HL-60/S4 treated with phorbol 12-myristate 13-acetate at 8.2 ng/mL for 4 days and 3 days (cell line): ENCODE measurements at regions not wholly inside any gene's neighbourhood (a gene's known extent, or its start where the extent isn't known, plus 50 kb on each side); places are given as distances from the start of the nearest gene placed in this dataset.

Experiments
- in situ Hi-C: fragments of 300-500 bp; cut with MboI; formaldehyde crosslinking; loops from 2 replicates; pipeline ENCODE4 v1.15.0; 2022; ENCODE audit warnings: low sequenced_read_pairs

DNA sequence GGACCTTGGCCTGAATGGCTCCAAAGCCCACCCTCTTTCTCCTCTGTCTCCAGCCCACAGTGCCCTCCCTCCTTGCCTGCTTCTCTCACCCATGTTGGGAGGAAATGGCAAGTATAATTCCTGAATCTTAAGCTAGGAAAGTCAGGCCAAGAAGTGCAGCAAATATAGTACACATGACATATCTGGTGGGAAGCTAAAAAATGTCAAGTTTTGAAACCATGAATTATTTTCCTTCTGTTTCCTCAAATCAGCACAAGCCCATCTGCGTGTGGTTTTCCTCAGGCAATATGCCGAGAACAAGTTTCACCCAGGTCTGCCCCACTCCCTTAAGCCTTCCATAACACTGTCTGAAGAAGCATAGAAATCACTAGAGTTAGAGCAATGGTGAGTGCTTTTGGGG, 502.8 kb upstream of the CDH11 start:
- in situ Hi-C loops = no loop called here

GRCh38 chr16:65624229-65624628, 502.4 kb upstream of the CDH11 start:
- in situ Hi-C loops = no loop called here

GRCh38 chr16:65622871-65623270, 501.0 kb upstream of the CDH11 start:
- in situ Hi-C loops = no loop called here

- in situ Hi-C loops = no loop called here
These were observed 500.3 kb upstream of the CDH11 start for GRCh38 chr16:65622151-65622550.

DNA sequence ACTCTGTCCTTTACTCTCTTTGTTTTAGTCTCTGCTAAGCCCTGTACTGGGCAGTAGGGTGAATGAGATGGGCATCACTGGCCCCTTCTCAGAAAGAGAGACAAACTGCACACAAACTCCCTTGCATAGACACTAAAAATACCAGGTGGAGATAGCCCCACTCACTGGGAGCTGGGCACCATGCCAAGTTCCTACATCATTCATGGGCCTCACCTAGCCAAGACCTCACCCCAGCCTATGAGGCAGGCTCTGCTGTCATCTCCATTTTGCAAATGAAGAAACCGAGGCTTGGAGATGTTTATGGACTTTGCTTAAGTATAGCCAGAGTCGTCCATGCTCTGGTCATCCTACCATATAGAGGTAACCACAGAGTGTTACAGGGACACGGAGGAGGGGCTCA, 499.8 kb upstream of the CDH11 start:
- in situ Hi-C loops = no loop called here

- in situ Hi-C loops = no loop called here
These were observed 497.7 kb upstream of the CDH11 start for GRCh38 chr16:65619606-65620005.

- in situ Hi-C loops = no loop called here
These were observed 497.1 kb upstream of the CDH11 start for GRCh38 chr16:65618931-65619330.

GRCh38 chr16:65618333-65618732, 496.5 kb upstream of the CDH11 start:
- in situ Hi-C loops = no loop called here

DNA sequence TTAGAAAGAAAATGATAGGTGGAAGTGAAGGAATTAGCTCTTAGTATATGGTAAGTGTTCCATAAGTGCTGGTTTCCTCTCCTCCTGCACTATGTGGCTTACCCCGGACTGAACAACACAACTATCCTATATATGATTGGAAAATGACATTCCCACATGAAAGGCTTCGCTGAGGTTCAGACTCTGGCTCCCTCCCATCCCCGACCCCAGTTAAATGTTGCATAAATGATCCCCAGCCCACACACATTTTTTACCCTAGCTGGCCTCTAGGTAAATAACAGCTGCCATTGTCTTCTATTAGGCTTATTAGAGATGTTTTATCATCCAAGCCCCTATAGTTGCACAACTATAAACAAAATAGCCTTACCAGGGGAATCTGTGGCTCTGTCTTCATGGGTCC, 495.6 kb upstream of the CDH11 start:
- in situ Hi-C loops = no loop called here

GRCh38 chr16:65608455-65608854, 486.6 kb upstream of the CDH11 start:
- in situ Hi-C loops = no loop called here

DNA sequence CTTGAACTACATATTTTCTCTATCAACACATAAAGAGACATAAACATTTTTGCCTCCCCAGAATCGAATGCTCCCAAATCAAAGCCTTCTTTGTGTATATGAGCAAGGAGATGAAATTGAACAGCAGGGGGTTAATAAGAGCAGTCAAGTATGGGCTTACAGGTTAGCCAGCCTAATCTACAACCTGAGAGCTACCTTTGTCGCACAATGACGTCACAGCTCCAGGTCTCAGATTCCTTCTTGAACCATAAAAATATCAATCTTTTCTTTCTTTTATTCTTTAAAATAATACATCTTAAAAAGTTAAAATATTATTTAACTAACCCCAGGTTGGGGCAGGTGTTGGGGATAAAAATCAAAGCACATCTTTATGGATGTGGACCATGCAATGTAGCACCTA, 482.9 kb upstream of the CDH11 start:
- in situ Hi-C loops = no loop called here

DNA sequence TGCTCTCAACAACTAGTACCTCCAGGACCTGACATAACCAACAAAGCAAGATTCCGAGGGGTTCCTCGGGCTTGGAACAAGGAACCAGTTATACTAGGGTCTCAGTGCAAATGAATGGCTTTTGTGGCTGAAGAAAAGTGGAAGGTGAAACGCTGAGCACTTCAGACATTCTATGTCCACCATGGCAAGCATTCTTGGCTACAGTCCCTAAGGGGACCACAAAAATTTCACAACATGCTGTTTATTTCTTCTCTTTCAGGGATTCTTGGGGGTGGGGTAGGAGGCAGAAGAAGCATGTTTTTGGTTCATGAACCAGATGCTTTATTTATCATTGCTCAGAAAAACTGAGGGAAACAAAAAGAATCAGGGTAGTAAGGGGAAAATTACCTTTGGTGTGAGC, 479.9 kb upstream of the CDH11 start:
- in situ Hi-C loops = no loop called here

GRCh38 chr16:65600629-65601028, 478.8 kb upstream of the CDH11 start:
- in situ Hi-C loops = no loop called here

DNA sequence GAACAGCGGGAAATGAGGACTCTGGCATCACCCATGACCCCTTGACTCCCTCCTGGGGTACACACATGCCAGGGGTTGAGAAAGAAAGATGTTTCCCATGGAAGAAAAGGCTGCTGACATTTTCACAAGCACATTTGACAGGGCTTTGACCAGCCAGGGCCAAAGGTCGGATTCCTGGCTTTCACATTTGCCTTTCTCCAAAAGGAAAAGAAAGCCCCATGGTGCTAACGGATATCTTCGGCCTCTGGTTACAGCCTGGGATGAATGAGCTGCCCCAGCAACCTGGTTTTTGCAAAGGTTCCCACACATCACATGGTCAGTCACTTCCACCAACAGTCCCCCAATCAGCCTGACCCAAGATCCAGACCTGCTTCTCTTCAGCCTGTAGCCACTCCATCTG, 478.2 kb upstream of the CDH11 start:
- in situ Hi-C loops = no loop called here

GRCh38 chr16:65598621-65599020, 476.8 kb upstream of the CDH11 start:
- in situ Hi-C loops = no loop called here

GRCh38 chr16:65583498-65583897, 461.6 kb upstream of the CDH11 start:
- in situ Hi-C loops = no loop called here

DNA sequence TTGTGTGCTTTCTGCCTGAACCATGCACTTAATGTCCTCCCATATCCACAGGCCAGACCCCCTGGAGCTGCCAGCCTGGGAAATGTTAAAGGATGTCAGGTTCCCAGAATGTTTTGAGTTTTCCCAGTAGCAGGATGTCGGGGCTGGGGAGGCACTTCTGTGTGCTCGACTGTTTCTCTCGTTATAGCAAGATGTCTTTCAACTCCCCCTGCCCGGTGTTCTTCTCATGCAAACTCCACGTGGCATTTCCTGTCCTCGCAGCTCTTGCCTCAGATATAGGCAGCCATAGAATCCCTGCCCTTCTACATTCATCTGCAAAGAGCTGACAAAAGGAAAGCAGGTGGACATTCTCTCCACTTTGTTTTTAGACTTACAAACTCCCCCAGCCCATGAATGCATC, 457.2 kb upstream of the CDH11 start:
- in situ Hi-C loops = no loop called here

DNA sequence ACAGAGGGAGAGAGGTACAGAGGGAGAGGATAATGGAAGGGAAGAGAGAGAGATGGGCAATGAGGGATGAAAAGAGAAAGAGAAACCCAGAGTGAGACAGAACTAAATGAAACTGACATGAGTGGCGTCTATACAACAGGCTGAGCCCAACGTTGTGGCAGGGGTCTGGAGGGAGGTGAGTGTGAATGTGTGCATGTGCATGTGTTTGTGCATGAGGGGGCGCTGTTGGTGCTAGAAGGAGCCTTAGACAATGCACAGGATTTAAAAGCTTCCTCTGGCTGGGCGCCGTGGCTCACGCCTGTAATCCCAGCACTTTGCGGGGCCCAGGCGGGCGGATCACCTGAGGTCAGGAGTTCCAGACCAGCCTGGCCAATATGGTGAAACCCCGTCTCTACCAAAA, 454.8 kb upstream of the CDH11 start:
- in situ Hi-C loops = no loop called here

- in situ Hi-C loops = no loop called here
These were observed 454.3 kb upstream of the CDH11 start for GRCh38 chr16:65576139-65576538.

- in situ Hi-C loops = no loop called here
These were observed 452.6 kb upstream of the CDH11 start for GRCh38 chr16:65574326-65574966.

GRCh38 chr16:65572156-65572555, 450.3 kb upstream of the CDH11 start:
- in situ Hi-C loops = no loop called here

GRCh38 chr16:65570261-65570660, 448.4 kb upstream of the CDH11 start:
- in situ Hi-C loops = no loop called here

- in situ Hi-C loops = no loop called here
These were observed 438.0 kb upstream of the CDH11 start for GRCh38 chr16:65559846-65560245.
